Ascending aorta (tissue), 2 donors: ENCODE measurements at regions not wholly inside any gene's neighbourhood (a gene's known extent, or its start where the extent isn't known, plus 50 kb on each side); places are given as distances from the start of the nearest gene placed in this dataset.

Experiments used
- DNase-seq, 2 donors: peaks; one replicate each; pipeline ENCODE4 v3.0.0-alpha.2; 2019; ENCODE audit warnings: low spot score in 2 of 2
- H3K27ac ChIP-seq, 2 donors: fragments of 200-600 bp; sonication (generic); one replicate each; pipeline ENCODE4 v1.5.1; 2016 to 2017; ENCODE audit warnings: mild to moderate bottlenecking in 1 of 2
- H3K27me3 ChIP-seq: fragments of 200-600 bp; sonication (generic); one replicate; pipeline ENCODE4 v1.5.1; 2017
- H3K36me3 ChIP-seq, 2 donors: fragments of 200-600 bp; sonication (generic); one replicate each; pipeline ENCODE4 v1.5.1; 2016
- H3K4me1 ChIP-seq, 2 donors: fragments of 200-600 bp; sonication (generic); one replicate each; pipeline ENCODE4 v1.5.1; 2016 to 2017; ENCODE audit warnings: mild to moderate bottlenecking in 1 of 2
- H3K4me3 ChIP-seq, 2 donors: fragments of 200-600 bp; sonication (generic); one replicate each; pipeline ENCODE4 v1.5.1; 2016 to 2017; ENCODE audit warnings: mild to moderate bottlenecking in 1 of 2
- H3K9me3 ChIP-seq, 2 donors: fragments of 200-600 bp; sonication (generic); one replicate each; pipeline ENCODE4 v1.5.1; 2016
- intact Hi-C: fragments of 100-400 bp; cut with DNase I; formaldehyde crosslinking; loops from one replicate; pipeline ENCODE4 v1.15.1; 2023
- TF ChIP-seq, protein P1 (sequence below), 3 experiments: fragments of 200-600 bp in 2 of 3; fragments of 450-650 bp in 1 of 3; sonication (generic) in 2 of 3; IDR thresholded peaks; one replicate each; pipeline ENCODE4 v1.5.1; 2016 to 2019; ENCODE audit warnings: antibody characterized with exemption in 3 of 3, mild to moderate bottlenecking in 1 of 3, moderate library complexity in 1 of 3

DNA sequence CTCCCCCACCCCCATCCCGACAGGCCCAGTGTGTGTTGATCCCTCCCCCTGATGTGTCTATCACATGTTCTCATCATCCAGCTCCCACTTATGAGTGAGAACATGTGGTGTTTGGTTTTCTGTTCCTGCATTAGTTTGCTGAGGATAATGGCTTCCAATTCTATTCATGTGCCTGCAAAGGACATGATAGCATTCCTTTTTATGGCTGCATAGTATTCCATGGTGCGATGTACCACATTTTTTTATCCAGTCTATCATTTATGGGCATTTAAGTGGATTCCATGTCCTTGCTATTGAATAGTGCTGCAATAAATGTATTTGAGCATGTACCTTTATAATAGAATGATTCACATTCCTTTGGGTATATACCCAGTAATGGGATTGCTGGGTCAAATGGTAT, 66.6 kb upstream of the NXT1 start:
- no peak overlapping the region for H3K4me3 ChIP-seq
- H3K36me3 ChIP-seq = no peaks in the 10 kb centered on the region
- no peaks in the 10 kb centered on the region for H3K4me1 ChIP-seq
- TF ChIP-seq, protein P1, sequence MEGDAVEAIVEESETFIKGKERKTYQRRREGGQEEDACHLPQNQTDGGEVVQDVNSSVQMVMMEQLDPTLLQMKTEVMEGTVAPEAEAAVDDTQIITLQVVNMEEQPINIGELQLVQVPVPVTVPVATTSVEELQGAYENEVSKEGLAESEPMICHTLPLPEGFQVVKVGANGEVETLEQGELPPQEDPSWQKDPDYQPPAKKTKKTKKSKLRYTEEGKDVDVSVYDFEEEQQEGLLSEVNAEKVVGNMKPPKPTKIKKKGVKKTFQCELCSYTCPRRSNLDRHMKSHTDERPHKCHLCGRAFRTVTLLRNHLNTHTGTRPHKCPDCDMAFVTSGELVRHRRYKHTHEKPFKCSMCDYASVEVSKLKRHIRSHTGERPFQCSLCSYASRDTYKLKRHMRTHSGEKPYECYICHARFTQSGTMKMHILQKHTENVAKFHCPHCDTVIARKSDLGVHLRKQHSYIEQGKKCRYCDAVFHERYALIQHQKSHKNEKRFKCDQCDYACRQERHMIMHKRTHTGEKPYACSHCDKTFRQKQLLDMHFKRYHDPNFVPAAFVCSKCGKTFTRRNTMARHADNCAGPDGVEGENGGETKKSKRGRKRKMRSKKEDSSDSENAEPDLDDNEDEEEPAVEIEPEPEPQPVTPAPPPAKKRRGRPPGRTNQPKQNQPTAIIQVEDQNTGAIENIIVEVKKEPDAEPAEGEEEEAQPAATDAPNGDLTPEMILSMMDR (IDR thresholded peaks at IDR 0.05) = no peak
- no peak for DNase-seq
- H3K9me3 ChIP-seq = no peaks in the 10 kb centered on the region
- intact Hi-C loops = no loop called here
- H3K27me3 ChIP-seq = no peaks in the 10 kb centered on the region
- H3K27ac ChIP-seq = no peak overlapping the region

DNA sequence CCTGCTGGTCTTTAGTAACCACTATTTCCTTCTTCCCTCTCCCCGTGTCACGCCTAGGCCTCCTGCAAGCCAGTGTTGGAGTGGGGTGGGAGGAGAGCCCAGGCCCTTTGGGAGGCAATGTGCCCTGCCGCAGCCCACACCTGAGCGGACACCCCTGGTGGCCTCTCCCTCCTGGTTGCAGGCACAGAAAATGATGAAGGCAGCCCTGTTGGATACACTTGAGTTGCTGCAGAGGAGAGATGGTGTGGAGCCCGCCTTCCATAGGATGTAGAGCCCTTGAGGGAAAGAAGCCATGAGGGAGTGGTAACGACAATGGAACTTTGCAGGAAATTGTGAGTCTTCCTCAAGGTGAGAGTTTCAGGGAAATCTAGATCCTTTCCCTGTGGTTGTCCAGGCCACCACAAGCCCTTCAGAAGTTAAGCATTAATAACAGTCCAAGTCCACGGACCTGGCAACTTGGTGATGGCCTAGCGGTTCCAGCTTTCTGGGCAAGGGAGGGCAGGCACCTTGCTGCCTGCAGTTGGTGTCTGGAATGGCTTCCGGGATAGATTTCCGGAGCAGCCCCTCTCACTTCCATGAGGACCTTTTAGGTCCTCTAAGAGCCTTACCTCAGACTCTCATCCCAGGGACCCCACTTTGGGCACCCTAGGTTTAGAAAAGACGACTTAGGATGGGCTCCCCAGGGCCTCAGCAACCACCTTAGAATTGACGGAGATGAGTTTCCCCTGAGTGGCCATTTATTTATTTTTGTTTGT, 67.3 kb upstream of the NXT1 start:
- Histone ChIP-seq H3K27me3 (no peaks in the 10 kb centered on the region), H3K9me3 (no peaks in the 10 kb centered on the region), H3K4me1 (no peaks in the 10 kb centered on the region), H3K27ac (no peak overlapping the region), H3K4me3 (no peak overlapping the region), H3K36me3 (no peaks in the 10 kb centered on the region)
- no peak for DNase-seq
- intact Hi-C loops = no loop called here
- TF ChIP-seq, protein P1 (IDR thresholded peaks at IDR 0.05) = no peak

DNA sequence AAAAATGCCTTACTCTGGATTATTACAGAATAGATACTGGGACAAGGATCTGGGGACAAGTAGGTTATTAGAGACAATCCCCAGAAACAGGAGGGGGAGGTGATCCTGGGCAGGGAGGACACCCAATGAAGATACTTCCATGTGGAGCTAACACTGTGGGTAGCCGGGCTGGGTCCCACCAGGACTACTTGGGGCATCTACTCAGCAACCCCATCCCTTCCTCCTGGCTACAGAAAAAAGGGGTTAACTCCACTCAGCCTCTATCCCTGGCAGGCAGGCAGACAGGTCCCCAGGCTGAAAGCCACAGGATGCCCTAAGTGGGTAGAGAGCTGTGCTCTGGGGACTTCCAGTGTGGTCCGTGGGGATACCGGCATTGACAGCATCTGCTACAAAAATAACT, 68.0 kb upstream of the NXT1 start:
- H3K27me3 ChIP-seq = no peaks in the 10 kb centered on the region
- H3K4me3 ChIP-seq = no peak overlapping the region
- TF ChIP-seq, protein P1 (IDR thresholded peaks at IDR 0.05) = no peak
- no peaks in the 10 kb centered on the region for H3K36me3 ChIP-seq
- no peaks in the 10 kb centered on the region for H3K9me3 ChIP-seq
- no peaks in the 10 kb centered on the region for H3K4me1 ChIP-seq
- intact Hi-C loops = no loop called here
- DNase-seq = no peak
- no peak overlapping the region for H3K27ac ChIP-seq

DNA sequence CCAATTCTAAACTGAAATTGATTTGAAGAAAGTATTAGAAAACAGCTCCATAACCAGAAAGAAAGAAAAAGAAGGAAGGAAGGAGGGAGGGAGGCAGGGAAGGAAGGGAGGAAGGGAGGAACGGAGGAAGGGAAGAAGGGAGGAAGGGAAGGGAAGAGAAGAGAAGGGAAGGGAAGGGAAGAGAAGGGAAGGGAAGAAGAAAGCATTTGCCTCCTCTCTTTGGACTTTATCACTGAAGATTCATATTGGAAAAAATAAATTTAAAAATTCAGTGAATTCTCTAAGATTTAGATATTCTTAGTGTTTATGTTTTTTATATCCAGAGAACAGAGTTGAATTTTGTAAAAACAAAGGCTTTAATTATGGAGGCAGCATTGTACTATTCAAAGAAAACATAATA, 68.5 kb upstream of the NXT1 start:
- no peak overlapping the region for H3K27ac ChIP-seq
- no peak overlapping the region for H3K4me3 ChIP-seq
- H3K9me3 ChIP-seq = no peaks in the 10 kb centered on the region
- no peak for DNase-seq
- no peaks in the 10 kb centered on the region for H3K4me1 ChIP-seq
- H3K36me3 ChIP-seq = no peaks in the 10 kb centered on the region
- TF ChIP-seq, protein P1 (IDR thresholded peaks at IDR 0.05) = no peak
- H3K27me3 ChIP-seq = no peaks in the 10 kb centered on the region
- intact Hi-C loops = no loop called here

DNA sequence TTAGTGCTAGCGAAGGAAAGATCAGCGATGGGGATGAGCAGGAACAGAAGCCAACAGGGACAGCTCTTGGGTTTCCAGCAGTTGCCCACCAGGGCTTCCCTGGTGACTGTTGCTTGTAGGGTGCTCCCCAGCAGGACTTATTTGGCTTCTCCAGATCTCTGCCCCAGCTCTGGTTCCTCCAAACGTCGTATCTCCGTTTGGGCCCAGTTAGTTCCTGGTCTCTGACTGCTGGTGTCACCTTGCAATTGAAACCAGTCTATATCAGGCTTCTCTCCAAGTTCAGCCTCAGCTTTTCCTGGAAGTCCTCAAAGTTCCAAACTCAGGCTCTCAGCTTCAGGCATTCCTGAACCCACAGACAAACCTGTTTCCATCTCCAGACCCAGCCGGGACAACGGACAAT, 70.8 kb upstream of the NXT1 start:
- H3K4me1 ChIP-seq = no peaks in the 10 kb centered on the region
- no peak overlapping the region for H3K4me3 ChIP-seq
- no peaks in the 10 kb centered on the region for H3K27me3 ChIP-seq
- TF ChIP-seq, protein P1 (IDR thresholded peaks at IDR 0.05) = no peak
- H3K27ac ChIP-seq = no peak overlapping the region
- intact Hi-C loops = no loop called here
- H3K9me3 ChIP-seq = no peaks in the 10 kb centered on the region
- no peak for DNase-seq
- no peaks in the 10 kb centered on the region for H3K36me3 ChIP-seq

DNA sequence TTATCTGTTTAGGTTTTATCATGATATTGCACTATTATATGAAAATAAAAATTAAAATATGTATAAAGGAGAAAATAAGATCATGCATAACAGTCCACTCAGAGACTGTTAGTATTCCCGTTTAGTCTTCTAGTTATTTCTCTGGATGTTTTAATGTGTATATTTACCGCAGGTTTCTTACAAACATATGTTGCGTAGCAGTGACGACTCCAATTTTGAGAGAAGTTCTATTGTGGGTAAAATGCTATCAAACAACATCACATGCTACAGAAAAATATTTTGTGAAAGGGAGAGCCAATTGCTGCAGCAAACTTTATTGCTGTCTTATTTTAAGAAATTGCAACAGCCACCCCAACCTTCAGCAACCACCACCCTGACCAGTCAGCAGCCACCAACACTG, 72.4 kb upstream of the NXT1 start:
- intact Hi-C loops = no loop called here
- Histone ChIP-seq H3K4me1 (no peaks in the 10 kb centered on the region), H3K27ac (no peak overlapping the region), H3K4me3 (no peak overlapping the region), H3K9me3 (no peaks in the 10 kb centered on the region), H3K36me3 (no peaks in the 10 kb centered on the region), H3K27me3 (no peaks in the 10 kb centered on the region)
- TF ChIP-seq, protein P1 (IDR thresholded peaks at IDR 0.05) = no peak
- DNase-seq = no peak
